HG03066 (cell line): ENCODE measurements at regions not wholly inside any gene's neighbourhood (a gene's known extent, or its start where the extent isn't known, plus 50 kb on each side); places are given as distances from the start of the nearest gene placed in this dataset.
A peak's percentile ranks its signal among the peaks of the same experiment; 100 is the strongest.
"Not testable (repeated sequence)": the region's sequence is repeated elsewhere in the genome, so short reads cannot be mapped to it uniquely, and the experiment has no call there.

Experiments used
- ATAC-seq: cut with Tn5 transposase; IDR thresholded peaks from one replicate; pipeline ENCODE4 v1.9.1; 2021; ENCODE audit warnings: low read depth; ENCODE audit not compliant: unreplicated experiment

GRCh38 chr15:84094720-84095119, 140.9 kb upstream of the GOLGA6L4 start:
- ATAC-seq, result not testable (repeated sequence)

- not testable (repeated sequence) for ATAC-seq
Observed at GRCh38 chr15:84097053-84097452, 138.5 kb upstream of the GOLGA6L4 start.

- no peak for ATAC-seq
Observed at GRCh38 chr15:84098604-84099003, 137.0 kb upstream of the GOLGA6L4 start.

- ATAC-seq, result no peak
Observed at GRCh38 chr15:84099181-84099580, 136.4 kb upstream of the GOLGA6L4 start.

- no peak for ATAC-seq
Observed at GRCh38 chr15:84103345-84103744, 132.2 kb upstream of the GOLGA6L4 start.

- no peak for ATAC-seq
Observed at GRCh38 chr15:84104853-84105252, 130.7 kb upstream of the GOLGA6L4 start.

- no peak for ATAC-seq
Observed at GRCh38 chr15:84108728-84109127, 126.8 kb upstream of the GOLGA6L4 start.

GRCh38 chr15:84111575-84111974, 124.0 kb upstream of the GOLGA6L4 start:
- ATAC-seq, result no peak

GRCh38 chr15:84112025-84112424, 123.5 kb upstream of the GOLGA6L4 start:
- ATAC-seq, result no peak

GRCh38 chr15:84113919-84114318, 121.7 kb upstream of the GOLGA6L4 start:
- no peak for ATAC-seq

- ATAC-seq, result not testable (repeated sequence)
Observed at GRCh38 chr15:84114680-84115079, 120.9 kb upstream of the GOLGA6L4 start.

GRCh38 chr15:84119351-84119750, 116.2 kb upstream of the GOLGA6L4 start:
- not testable (repeated sequence) for ATAC-seq

- not testable (repeated sequence) for ATAC-seq
Observed at GRCh38 chr15:84120903-84121302, 114.7 kb upstream of the GOLGA6L4 start.

- not testable (repeated sequence) for ATAC-seq
Observed at GRCh38 chr15:84128706-84129105, 106.9 kb upstream of the GOLGA6L4 start.

GRCh38 chr15:84130098-84130831, 105.3 kb upstream of the GOLGA6L4 start:
- ATAC-seq, result not testable (repeated sequence)

- not testable (repeated sequence) for ATAC-seq
Observed at GRCh38 chr15:84135931-84136456, 99.6 kb upstream of the GOLGA6L4 start.

GRCh38 chr15:84142888-84143337, 92.7 kb upstream of the GOLGA6L4 start:
- ATAC-seq, result peak; percentile 92

- ATAC-seq, result peak; percentile 67
Observed at GRCh38 chr15:84143753-84144314, 91.7 kb upstream of the GOLGA6L4 start.

- ATAC-seq, result not testable (repeated sequence)
Observed at GRCh38 chr15:84144946-84145345, 90.6 kb upstream of the GOLGA6L4 start.

GRCh38 chr15:84146299-84146698, 89.3 kb upstream of the GOLGA6L4 start:
- not testable (repeated sequence) for ATAC-seq

GRCh38 chr15:84147307-84147706, 88.3 kb upstream of the GOLGA6L4 start:
- not testable (repeated sequence) for ATAC-seq
